HFFc6 (cell line): ENCODE measurements at regions not wholly inside any gene's neighbourhood (a gene's known extent, or its start where the extent isn't known, plus 50 kb on each side); places are given as distances from the start of the nearest gene placed in this dataset.
A peak's percentile ranks its signal among the peaks of the same experiment; 100 is the strongest.
"Not testable (repeated sequence)": the region's sequence is repeated elsewhere in the genome, so short reads cannot be mapped to it uniquely, and the experiment has no call there.

ENCODE experiments used
- DNase-seq: peaks from one replicate; pipeline ENCODE4 v3.0.0-alpha.2; 2018
- H3K27ac Mint-ChIP-seq: 2 replicates; pipeline ENCODE4 v1.8.0; 2020; ENCODE audit warnings: mild to moderate bottlenecking, mixed read lengths
- H3K27me3 Mint-ChIP-seq: 2 replicates; pipeline ENCODE4 v1.8.0; 2021; ENCODE audit warnings: mild to moderate bottlenecking, moderate library complexity, mixed read lengths; ENCODE audit not compliant: insufficient read depth
- H3K36me3 Mint-ChIP-seq: 2 replicates; pipeline ENCODE4 v1.8.0; 2021; ENCODE audit warnings: low read depth, mixed read lengths
- H3K4me1 Mint-ChIP-seq: 2 replicates; pipeline ENCODE4 v1.8.0; 2020; ENCODE audit warnings: low read depth, mixed read lengths
- H3K4me3 Mint-ChIP-seq: 2 replicates; pipeline ENCODE4 v1.8.0; 2020; ENCODE audit warnings: mild to moderate bottlenecking, moderate library complexity, mixed read lengths
- H3K9me3 Mint-ChIP-seq: 2 replicates; pipeline ENCODE4 v1.8.0; 2020; ENCODE audit warnings: mild to moderate bottlenecking, mixed read lengths
- TF ChIP-seq, protein P1 (sequence below): fragments of 200-600 bp; sonication (generic); IDR thresholded peaks from 2 replicates; pipeline ENCODE4 v1.5.0; 2021; ENCODE audit warnings: antibody characterized with exemption, mild to moderate bottlenecking

DNA sequence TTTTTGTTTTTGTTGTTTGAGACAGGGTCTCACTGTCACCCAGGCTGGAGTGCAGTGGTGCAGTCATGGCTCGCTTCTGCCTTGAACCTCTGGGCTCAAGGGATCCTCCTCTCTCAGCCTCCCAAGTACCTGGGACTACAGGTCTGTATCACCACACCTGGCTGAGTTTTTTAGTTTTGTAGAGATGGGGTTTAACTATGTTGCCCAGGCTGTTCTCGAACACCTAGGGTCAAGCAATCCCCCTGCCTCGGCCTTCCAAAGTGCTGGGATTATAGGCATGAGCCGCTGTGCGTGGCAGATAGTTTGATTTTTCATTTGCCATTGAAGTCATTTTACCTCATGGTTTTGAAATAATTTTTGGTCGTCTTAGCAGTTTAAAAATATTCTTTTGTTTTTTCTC is 94.3 kb upstream of the EIF5 start:
- Mint-ChIP-seq H3K27ac (no peak overlapping the region), H3K4me3 (no peak overlapping the region), H3K36me3 (peaks cover 15% of the 10 kb centered on the region), H3K27me3 (peaks cover 42% of the 10 kb centered on the region), H3K4me1 (peaks cover 11% of the 10 kb centered on the region; the same call in 1 of the 2 replicates), H3K9me3 (peaks cover 29% of the 10 kb centered on the region)
- TF ChIP-seq, protein P1, sequence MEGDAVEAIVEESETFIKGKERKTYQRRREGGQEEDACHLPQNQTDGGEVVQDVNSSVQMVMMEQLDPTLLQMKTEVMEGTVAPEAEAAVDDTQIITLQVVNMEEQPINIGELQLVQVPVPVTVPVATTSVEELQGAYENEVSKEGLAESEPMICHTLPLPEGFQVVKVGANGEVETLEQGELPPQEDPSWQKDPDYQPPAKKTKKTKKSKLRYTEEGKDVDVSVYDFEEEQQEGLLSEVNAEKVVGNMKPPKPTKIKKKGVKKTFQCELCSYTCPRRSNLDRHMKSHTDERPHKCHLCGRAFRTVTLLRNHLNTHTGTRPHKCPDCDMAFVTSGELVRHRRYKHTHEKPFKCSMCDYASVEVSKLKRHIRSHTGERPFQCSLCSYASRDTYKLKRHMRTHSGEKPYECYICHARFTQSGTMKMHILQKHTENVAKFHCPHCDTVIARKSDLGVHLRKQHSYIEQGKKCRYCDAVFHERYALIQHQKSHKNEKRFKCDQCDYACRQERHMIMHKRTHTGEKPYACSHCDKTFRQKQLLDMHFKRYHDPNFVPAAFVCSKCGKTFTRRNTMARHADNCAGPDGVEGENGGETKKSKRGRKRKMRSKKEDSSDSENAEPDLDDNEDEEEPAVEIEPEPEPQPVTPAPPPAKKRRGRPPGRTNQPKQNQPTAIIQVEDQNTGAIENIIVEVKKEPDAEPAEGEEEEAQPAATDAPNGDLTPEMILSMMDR = no peak
- DNase-seq = no peak

DNA sequence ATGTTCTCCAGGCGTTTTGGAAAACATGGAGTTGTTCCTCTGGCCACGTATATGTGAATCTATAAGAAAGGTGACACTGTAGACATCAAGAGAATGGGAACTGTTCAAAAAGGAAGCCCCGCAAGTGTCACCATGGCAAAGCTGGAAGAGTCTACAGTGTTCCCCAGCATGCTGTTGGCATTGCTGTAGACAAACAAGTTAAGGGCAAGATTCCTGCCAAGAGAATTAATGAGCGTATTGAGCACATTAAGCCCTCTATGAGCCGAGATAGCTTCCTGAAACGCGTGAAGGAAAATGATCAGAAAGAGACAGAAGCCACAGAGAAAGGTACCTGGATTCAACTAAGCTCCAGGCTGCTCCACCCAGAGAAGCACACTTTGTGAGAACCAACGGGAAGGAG is 92.5 kb upstream of the EIF5 start:
- H3K4me1 Mint-ChIP-seq = peaks cover 18% of the 10 kb centered on the region
- H3K9me3 Mint-ChIP-seq = peaks cover 29% of the 10 kb centered on the region

DNA sequence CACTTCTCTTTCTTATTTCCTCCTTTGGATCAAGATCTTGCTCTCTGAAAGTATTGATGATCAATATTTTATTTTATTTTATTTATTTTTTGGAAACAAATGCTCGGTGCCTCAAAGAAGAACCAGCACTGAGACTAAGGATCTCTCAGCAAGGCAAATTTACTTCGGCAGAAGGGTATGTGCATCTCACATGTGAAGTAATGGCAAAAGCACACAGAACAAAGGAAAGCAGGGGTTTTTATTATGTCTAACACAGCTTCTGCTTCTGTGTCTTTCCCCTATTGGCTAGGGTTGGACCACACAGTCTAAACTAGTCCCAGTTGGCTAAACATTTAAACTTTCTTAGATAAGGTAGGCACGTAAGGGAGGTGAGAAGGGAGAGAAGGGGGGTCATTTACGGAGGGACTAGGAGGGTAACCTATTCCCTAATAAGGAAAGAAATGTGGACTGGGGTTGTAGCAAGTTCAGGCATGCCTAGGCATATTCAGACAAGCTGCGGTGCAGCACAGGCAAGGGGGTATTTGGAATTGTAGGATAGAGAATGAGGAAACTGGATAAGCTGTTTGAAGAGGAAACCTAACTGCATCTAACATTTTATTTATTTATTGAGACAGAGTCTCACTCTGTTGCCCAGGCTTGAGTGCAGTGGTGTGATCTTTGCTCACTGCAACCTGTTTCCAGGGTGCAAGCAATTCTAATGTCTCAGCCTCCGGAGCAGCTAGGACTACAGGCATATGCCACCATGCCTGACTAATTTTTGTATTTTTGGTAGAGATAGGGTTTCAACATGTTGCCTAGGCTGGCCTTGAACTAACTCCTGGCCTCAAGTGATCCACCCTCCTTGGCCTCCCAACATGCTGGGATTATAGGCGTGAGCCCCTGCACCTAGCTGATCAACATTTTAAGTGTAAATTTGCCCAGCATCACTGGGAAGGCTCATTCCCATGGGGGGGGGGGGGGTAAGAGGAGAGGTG is 90.0 kb upstream of the EIF5 start:
- Mint-ChIP-seq H3K36me3 (peaks cover 5% of the 10 kb centered on the region; the same call in 1 of the 2 replicates), H3K9me3 (peaks cover 11% of the 10 kb centered on the region; the same call in 1 of the 2 replicates), H3K27ac (no peak overlapping the region), H3K27me3 (peaks cover 25% of the 10 kb centered on the region), H3K4me3 (no peak overlapping the region), H3K4me1 (peaks cover 18% of the 10 kb centered on the region)
- no peak for DNase-seq
- TF ChIP-seq, protein P1 = no peak

More for the DNA sequence above, 92.5 kb upstream of the EIF5 start:
- Mint-ChIP-seq H3K27ac (no peak overlapping the region), H3K4me3 (no peak overlapping the region), H3K36me3 (peaks cover 15% of the 10 kb centered on the region), H3K27me3 (peaks cover 31% of the 10 kb centered on the region)
- no peak for DNase-seq
- TF ChIP-seq, protein P1 = no peak

DNA sequence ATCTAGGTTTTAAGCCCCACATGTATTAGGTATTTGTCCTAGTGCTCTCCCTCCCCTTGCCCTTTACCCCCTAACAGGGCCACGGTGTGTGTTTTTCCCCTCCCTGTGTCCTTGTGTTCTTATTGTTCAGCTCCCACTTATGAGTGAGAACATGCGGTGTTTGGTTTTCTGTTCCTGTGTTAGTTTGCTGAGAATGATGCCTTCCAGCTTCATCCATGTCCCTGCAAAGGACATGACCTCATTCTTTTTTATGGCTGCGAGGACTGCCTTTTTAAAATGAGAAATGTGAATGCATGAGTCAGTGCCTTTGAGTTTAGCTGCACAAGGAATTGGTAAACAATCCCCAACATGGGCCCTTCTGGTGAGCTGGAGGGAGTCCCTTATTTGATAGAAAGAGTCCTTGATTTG is 88.4 kb upstream of the EIF5 start:
- Mint-ChIP-seq H3K27me3 (peaks cover 25% of the 10 kb centered on the region), H3K4me3 (peak overlapping the region; percentile 18; the same call in 1 of the 2 replicates), H3K27ac (peak overlapping the region; percentile 20), H3K4me1 (peaks cover 18% of the 10 kb centered on the region)
- H3K9me3 Mint-ChIP-seq, H3K36me3 Mint-ChIP-seq: not testable (repeated sequence)
- DNase-seq = peak; percentile 73

DNA sequence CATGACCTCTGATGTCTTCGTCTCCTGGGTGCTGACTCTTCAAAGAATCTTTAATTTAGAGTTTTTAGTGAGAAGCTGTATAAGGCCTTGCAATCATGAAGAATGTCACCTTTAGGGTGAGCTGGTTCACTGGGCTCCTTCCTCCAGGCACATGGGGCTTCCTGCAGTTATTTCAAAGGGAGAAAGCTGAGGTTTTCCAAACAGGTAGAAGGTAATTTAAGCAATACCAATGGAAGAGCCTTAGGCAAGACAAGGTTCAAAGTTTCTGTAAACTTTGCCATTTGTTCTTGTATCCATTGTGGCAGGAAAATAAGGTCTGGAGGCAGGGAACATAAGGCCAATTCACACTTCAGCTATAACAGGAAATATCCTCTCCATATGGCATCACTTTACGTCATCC is 88.0 kb upstream of the EIF5 start:
- no peak overlapping the region for H3K4me3 Mint-ChIP-seq
- DNase-seq = no peak
- peaks cover 28% of the 10 kb centered on the region for H3K27me3 Mint-ChIP-seq
- H3K9me3 Mint-ChIP-seq = peaks cover 3% of the 10 kb centered on the region; the same call in 1 of the 2 replicates
- peaks cover 18% of the 10 kb centered on the region for H3K4me1 Mint-ChIP-seq
- TF ChIP-seq, protein P1 = no peak
- H3K27ac Mint-ChIP-seq = no peak overlapping the region
- H3K36me3 Mint-ChIP-seq = no peaks in the 10 kb centered on the region

DNA sequence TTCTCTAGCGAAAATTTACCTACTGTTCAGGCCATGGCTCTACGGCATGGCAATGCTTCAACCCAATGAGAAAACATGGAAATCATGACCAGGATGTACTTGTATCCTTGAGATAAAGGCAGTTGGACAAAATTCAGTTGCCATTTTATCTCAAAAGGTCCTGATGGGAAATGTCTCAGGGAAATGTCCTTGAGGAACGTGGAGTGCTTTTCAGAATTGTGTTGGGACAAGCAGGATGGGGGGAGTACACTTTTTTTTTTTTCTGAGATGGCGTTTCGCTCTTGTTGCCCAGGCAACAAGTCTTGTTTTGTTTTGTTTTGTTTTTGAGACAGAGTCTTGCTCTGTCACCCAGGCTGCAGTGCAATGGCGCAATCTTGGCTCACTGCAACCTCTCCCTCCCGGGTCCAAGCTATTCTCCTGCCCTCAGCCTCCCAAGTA is 86.8 kb upstream of the EIF5 start:
- Mint-ChIP-seq H3K4me3 (no peak overlapping the region), H3K4me1 (peaks cover 18% of the 10 kb centered on the region), H3K36me3 (peaks cover 5% of the 10 kb centered on the region), H3K27ac (no peak overlapping the region), H3K27me3 (peaks cover 24% of the 10 kb centered on the region), H3K9me3 (peaks cover 8% of the 10 kb centered on the region)
- no peak for DNase-seq
- TF ChIP-seq, protein P1 = no peak
